Activated naive CD4-positive, alpha-beta T cell treated with anti-CD3 and anti-CD28 coated beads, Interleukin-2, amount 50 U/mL, for 72 hours (primary cell): ENCODE measurements at regions not wholly inside any gene's neighbourhood (a gene's known extent, or its start where the extent isn't known, plus 50 kb on each side); places are given as distances from the start of the nearest gene placed in this dataset.

Source experiments
- ATAC-seq, 2 donors: fragments of 150-1000 bp; cut with Tn5 transposase; 2 replicates each; pipeline ENCODE4 v1.10.0; 2021; ENCODE audit warnings: mild to moderate bottlenecking in 2 of 2, moderate library complexity in 2 of 2
- DNase-seq, 2 donors: peaks; one replicate each; pipeline ENCODE4 v3.0.0; 2021 to 2022; ENCODE audit warnings: low spot score in 2 of 2
- H3K27ac Mint-ChIP-seq, 2 donors: one replicate each; pipeline ENCODE4 v1.8.0; 2022; ENCODE audit warnings: mild to moderate bottlenecking in 2 of 2, mixed read lengths in 2 of 2
- H3K36me3 Mint-ChIP-seq, 2 donors: one replicate each; pipeline ENCODE4 v1.8.0; 2022; ENCODE audit warnings: mixed read lengths in 2 of 2
- H3K9me3 Mint-ChIP-seq, 2 donors: one replicate each; pipeline ENCODE4 v1.8.0; 2022; ENCODE audit warnings: mixed read lengths in 2 of 2

DNA sequence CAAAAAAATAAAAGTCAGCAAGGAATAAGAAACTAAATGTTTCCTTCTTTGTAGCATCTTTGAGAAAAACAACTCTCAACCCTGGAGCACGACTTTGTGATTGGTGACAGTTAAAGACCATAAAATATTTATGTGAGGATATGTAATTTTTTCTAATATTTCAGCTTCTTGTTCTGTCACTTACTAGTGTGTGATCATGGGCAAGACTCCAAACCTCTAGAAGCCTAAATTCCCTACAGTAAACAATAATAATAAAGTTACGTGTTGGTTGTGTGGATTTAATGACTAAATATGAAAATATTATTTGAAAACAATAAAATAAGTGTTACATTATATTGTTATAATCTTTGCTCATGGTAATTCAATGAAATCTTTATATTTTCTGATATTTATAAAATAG is 735.6 kb upstream of the MARCKS start:
- ATAC-seq (no peak), DNase-seq (no peak)
- Mint-ChIP-seq H3K9me3 (peaks cover 4 to 20% of the 10 kb centered on the region in 2 donors), H3K36me3 (no peaks in the 10 kb centered on the region), H3K27ac (no peak overlapping the region)

GRCh38 chr6:113122060-113122459 is 735.1 kb upstream of the MARCKS start:
- ATAC-seq: no peak
- Mint-ChIP-seq H3K36me3 (no peaks in the 10 kb centered on the region), H3K27ac (no peak overlapping the region), H3K9me3 (peaks cover 4 to 15% of the 10 kb centered on the region in 2 donors)
- DNase-seq: no peak

GRCh38 chr6:113125626-113126025 is 731.5 kb upstream of the MARCKS start:
- ATAC-seq (no peak), DNase-seq (no peak)
- Mint-ChIP-seq H3K27ac (no peak overlapping the region), H3K36me3 (no peaks in the 10 kb centered on the region), H3K9me3 (peaks cover 4 to 6% of the 10 kb centered on the region in 2 donors)

- DNase-seq (no peak), ATAC-seq (no peak)
- no peaks in the 10 kb centered on the region for H3K36me3 Mint-ChIP-seq
- no peaks in the 10 kb centered on the region for H3K9me3 Mint-ChIP-seq
- H3K27ac Mint-ChIP-seq: no peak overlapping the region
These were observed 729.2 kb upstream of the MARCKS start for GRCh38 chr6:113127786-113128419.

DNA sequence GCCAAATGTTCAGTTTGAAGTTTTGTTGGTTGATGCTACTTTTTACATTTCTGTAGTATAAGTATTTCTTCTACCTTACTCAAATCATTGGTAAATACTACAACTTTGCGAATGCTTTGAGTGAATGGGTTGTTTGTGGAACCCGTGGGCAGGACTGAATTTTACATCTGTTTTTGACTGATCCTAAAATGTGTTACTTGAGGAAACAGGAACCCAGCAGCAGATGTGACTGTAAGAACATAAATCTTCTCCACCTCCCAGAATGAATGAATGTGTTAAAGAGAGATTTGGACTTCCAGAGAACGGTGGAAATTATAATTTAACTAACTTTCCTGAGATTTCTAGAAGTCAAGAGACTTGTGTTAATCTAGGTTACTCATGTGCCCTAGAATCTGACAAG is 728.5 kb upstream of the MARCKS start:
- Mint-ChIP-seq H3K27ac (no peak overlapping the region), H3K36me3 (no peaks in the 10 kb centered on the region), H3K9me3 (no peaks in the 10 kb centered on the region)
- ATAC-seq (no peak), DNase-seq (no peak)

DNA sequence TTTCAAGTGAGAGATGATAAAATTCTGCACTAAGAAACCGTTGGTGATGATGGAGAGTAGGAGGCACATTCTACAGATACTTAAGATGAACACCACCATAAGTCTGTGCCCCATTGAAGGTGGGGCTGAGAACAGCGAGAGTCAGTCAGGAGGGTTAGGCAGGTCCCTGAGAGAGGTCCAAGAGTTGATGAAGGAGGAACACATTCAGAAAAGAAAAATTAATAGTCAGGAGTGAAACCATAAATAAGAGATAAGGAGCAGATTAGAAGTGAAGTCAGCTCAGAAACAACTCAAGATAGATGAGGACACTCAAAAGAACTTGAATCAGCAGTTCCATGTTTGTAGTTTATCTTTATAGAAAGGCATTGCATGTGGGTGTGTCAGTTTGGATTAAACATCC is 727.2 kb upstream of the MARCKS start:
- H3K36me3 Mint-ChIP-seq: no peaks in the 10 kb centered on the region
- ATAC-seq (no peak), DNase-seq (no peak)
- H3K27ac Mint-ChIP-seq: no peak overlapping the region
- no peaks in the 10 kb centered on the region for H3K9me3 Mint-ChIP-seq

DNA sequence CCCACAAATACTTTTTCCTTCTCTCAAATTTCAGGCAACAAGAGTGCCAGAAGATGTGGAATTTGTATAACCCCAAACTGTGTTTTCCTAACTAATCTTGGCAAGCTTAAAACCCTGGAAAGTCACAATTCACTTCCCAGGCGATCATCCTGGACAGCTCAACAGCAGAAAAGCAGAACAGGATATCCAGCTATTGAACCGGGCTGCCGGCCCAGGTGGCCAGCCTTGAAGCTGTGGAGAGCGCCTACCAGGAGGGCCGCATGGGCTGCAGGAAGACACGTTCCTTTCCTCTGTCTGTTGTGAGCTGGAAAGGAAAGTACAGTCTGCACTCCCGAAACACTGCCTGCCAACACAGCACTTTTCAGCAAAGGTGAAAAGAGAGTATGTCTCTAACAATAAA is 719.7 kb upstream of the MARCKS start:
- no peak overlapping the region for H3K27ac Mint-ChIP-seq
- DNase-seq: no peak

DNA sequence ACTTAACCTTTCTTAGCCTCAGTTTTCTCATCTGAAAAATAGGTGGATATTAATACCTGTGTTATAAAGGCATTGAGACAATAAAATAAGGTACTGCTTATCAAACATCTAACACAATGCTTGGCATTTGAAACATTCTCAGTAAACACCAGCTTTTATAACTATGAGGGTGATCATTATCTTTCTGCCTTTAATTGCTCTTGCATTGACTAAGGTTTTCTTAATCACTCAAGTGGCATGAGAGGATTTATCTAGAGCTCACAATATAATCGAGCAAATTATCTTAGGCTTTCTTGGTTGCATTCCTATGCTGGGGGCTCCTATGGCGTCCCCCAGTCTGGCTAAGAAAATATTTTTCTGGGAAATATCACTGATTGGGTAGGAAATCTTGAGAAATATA is 716.4 kb upstream of the MARCKS start:
- H3K9me3 Mint-ChIP-seq: peaks cover 5 to 6% of the 10 kb centered on the region in 2 donors
- H3K27ac Mint-ChIP-seq: no peak overlapping the region
- H3K36me3 Mint-ChIP-seq: no peaks in the 10 kb centered on the region
- ATAC-seq (no peak), DNase-seq (no peak)

More for the DNA sequence above, 719.7 kb upstream of the MARCKS start:
- no peak for ATAC-seq
- Mint-ChIP-seq H3K9me3 (peaks cover 6 to 8% of the 10 kb centered on the region in 2 donors), H3K36me3 (no peaks in the 10 kb centered on the region)

DNA sequence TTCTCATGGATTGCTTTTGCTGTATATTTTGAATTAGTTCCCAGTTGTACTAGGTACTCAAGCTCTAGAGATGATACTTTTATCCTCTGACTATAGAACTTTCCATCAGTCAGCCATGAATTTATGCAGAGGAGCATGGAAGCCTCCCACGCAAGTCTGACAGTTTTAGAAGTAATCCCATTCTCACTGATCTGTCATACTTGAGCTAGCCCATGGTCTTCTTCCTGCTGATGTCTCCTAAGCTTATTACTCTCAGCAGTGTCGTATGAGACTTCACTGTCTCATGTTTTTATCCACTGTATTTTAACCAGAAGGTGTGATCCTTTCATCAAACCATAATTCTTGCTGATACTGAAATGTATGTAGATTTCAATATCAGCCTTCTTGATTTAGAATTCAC is 715.2 kb upstream of the MARCKS start:
- Mint-ChIP-seq H3K9me3 (peaks cover 5 to 6% of the 10 kb centered on the region in 2 donors), H3K27ac (no peak overlapping the region), H3K36me3 (no peaks in the 10 kb centered on the region)
- ATAC-seq (no peak), DNase-seq (no peak)

- Mint-ChIP-seq H3K9me3 (peaks cover 5 to 6% of the 10 kb centered on the region in 2 donors), H3K36me3 (no peaks in the 10 kb centered on the region), H3K27ac (no peak overlapping the region)
- no peak for DNase-seq
- no peak for ATAC-seq
These were observed 714.4 kb upstream of the MARCKS start for GRCh38 chr6:113142671-113143174.

DNA sequence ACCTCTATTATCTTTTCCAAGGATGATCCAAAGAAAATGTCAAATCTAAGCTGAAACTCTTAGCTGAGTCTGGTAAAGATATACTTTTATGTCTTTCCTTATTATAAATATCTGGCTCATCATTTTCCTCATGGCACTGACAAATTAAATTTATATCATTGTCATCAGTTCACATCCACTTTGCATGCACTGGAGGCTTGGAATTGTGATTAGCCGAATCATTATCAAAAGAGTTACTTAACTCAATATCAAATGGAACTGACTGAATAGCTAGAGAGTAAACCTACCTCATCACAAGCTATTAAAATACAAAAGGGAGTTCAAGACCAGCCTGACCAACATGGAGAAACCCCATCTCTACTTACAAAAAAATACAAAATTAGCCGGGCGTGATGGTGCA is 713.9 kb upstream of the MARCKS start:
- Mint-ChIP-seq H3K36me3 (no peaks in the 10 kb centered on the region), H3K27ac (no peak overlapping the region), H3K9me3 (peaks cover 5 to 6% of the 10 kb centered on the region in 2 donors)
- no peak for ATAC-seq
- DNase-seq: no peak

- Mint-ChIP-seq H3K36me3 (no peaks in the 10 kb centered on the region), H3K9me3 (peaks cover 5 to 7% of the 10 kb centered on the region in 2 donors), H3K27ac (no peak overlapping the region)
- ATAC-seq (no peak), DNase-seq (no peak)
These were observed 713.0 kb upstream of the MARCKS start for GRCh38 chr6:113144117-113144516.

GRCh38 chr6:113146878-113147277 is 710.3 kb upstream of the MARCKS start:
- Mint-ChIP-seq H3K9me3 (peaks cover 6 to 21% of the 10 kb centered on the region in 2 donors), H3K27ac (no peak overlapping the region), H3K36me3 (no peaks in the 10 kb centered on the region)
- DNase-seq (no peak), ATAC-seq (no peak)

GRCh38 chr6:113147544-113147943 is 709.6 kb upstream of the MARCKS start:
- ATAC-seq (no peak), DNase-seq (no peak)
- H3K9me3 Mint-ChIP-seq: peaks cover 7 to 17% of the 10 kb centered on the region in 2 donors
- H3K27ac Mint-ChIP-seq: no peak overlapping the region
- no peaks in the 10 kb centered on the region for H3K36me3 Mint-ChIP-seq

- DNase-seq: no peak
- Mint-ChIP-seq H3K9me3 (peaks cover 7 to 17% of the 10 kb centered on the region in 2 donors), H3K36me3 (no peaks in the 10 kb centered on the region), H3K27ac (no peak overlapping the region)
- no peak for ATAC-seq
These were observed 708.6 kb upstream of the MARCKS start for GRCh38 chr6:113148566-113148965.

DNA sequence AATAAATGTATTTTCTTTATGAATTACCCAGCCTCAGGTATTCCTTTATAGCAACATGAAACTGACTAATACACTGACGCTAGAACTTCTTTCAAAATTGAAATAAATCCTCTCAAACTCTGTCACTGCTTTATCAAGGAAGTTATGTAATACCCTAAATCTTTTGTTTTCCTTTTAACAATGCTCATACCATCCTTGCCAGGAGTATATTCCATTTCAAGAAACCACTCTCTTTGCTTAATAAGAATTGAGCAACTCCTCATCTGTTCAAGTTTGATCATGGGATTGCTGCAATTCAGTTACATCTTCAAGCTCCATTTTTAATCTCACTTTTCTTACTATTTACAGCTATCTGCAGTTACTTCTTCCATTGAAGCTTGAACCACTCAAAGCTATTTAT is 707.6 kb upstream of the MARCKS start:
- Mint-ChIP-seq H3K36me3 (no peaks in the 10 kb centered on the region), H3K9me3 (peaks cover 10 to 17% of the 10 kb centered on the region in 2 donors), H3K27ac (no peak overlapping the region)
- ATAC-seq (no peak), DNase-seq (no peak)

DNA sequence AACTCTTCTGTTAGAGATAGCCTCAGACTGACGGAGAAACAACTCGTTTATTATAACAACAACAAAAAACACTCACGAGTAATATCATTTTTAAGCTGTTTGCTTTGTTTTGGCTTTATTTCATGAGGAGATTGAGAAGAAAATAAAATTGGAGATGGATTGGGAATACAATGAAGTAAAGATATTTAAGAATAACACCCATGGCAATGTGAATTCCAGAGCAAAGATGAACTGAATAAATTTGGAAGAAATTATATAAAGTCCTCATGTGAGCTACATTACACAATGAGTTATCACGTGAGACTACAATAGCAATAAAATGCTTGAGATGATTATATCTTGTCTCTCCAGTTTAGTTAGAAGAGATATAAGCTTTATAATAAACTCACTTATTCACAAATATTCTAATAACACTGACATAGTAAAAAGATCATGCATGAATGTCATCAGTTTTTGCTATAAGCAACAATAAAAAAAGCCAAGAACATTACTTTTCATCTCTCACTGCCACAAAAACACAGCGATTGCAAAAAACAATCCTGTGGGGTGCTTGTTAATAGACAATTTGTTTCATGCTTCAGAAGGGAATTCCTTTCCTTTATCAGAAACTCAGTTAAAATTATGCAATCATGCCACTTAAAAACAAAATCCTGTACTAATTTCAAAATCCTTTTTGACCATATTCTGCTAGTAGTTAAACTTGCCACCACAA is 696.7 kb upstream of the MARCKS start:
- H3K36me3 Mint-ChIP-seq: no peaks in the 10 kb centered on the region
- no peak overlapping the region for H3K27ac Mint-ChIP-seq
- no peaks in the 10 kb centered on the region for H3K9me3 Mint-ChIP-seq
- ATAC-seq (no peak), DNase-seq (no peak)

DNA sequence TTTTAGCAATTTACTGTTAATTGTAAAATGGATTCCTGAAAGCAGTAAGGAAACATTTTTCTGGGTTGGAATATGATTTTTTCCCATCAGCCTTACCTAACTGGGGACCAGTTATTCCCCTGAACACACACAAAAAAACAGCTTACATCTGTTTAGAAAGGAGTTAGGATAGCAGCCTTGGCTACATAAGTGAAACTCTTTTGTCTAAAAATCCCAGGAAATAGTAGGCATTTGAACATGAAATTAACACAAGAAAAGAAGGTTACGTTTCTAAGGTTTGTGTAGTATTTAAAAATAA is 696.2 kb upstream of the MARCKS start:
- no peak for DNase-seq

More for the DNA sequence above, 696.2 kb upstream of the MARCKS start:
- no peak for ATAC-seq
- H3K27ac Mint-ChIP-seq: no peak overlapping the region
- no peaks in the 10 kb centered on the region for H3K36me3 Mint-ChIP-seq
- H3K9me3 Mint-ChIP-seq: no peaks in the 10 kb centered on the region
